ENCODE measurements at regions not wholly inside any gene's neighbourhood (a gene's known extent, or its start where the extent isn't known, plus 50 kb on each side); places are given as distances from the start of the nearest gene placed in this dataset.
"Not testable (repeated sequence)": the region's sequence is repeated elsewhere in the genome, so short reads cannot be mapped to it uniquely, and the experiment has no call there.

GRCh38 chr17:6257336-6257735 lies 177.6 kb downstream of the AIPL1 start:
- ATAC-seq (no peak), DNase-seq (no peak)
- Histone ChIP-seq H3K9me3 (no peaks in the 10 kb centered on the region), H3K4me3 (no peak overlapping the region), H3K27ac (no peak overlapping the region), H3K36me3 (replicated peaks in 1 of 2; ENCODE audit: insufficient read depth in 1 of 2, low read depth in 2 of 2) (no peaks in the 10 kb centered on the region), H3K4me1 (no peaks in the 10 kb centered on the region), H3K27me3 (no peaks in the 10 kb centered on the region)
- intact Hi-C loops (cut with DNase I), result no loop called here
- WGBS, 2 donors, result 39 to 60% methylated on average over 10 to 11 of the region's 11 CpGs
- TF ChIP-seq CTCF (IDR thresholded peaks at IDR 0.05), result no peak
- TF ChIP-seq POLR2A (IDR thresholded peaks at IDR 0.05), result no peak

- no peaks in the 10 kb centered on the region for H3K4me1 ChIP-seq
- TF ChIP-seq CTCF (IDR thresholded peaks at IDR 0.05), result no peak
- no peak for TF ChIP-seq POLR2A (IDR thresholded peaks at IDR 0.05)
- intact Hi-C loops (cut with DNase I), result no loop called here
- DNase-seq, result no peak
- no peak for ATAC-seq
- H3K27me3 ChIP-seq, result no peaks in the 10 kb centered on the region
- H3K9me3 ChIP-seq, result no peaks in the 10 kb centered on the region
- no peak overlapping the region for H3K27ac ChIP-seq
- H3K36me3 ChIP-seq (replicated peaks in 1 of 2; ENCODE audit: insufficient read depth in 1 of 2, low read depth in 2 of 2), result no peaks in the 10 kb centered on the region
- H3K4me3 ChIP-seq, result no peak overlapping the region
Measured at GRCh38 chr17:6255322-6255721, 179.6 kb downstream of the AIPL1 start.

- H3K27me3 ChIP-seq, result no peaks in the 10 kb centered on the region
- no peak overlapping the region for H3K4me3 ChIP-seq
- 49 to 67% methylated on average over 5 of the region's 5 CpGs for WGBS, 2 donors
- H3K36me3 ChIP-seq (replicated peaks in 1 of 2; ENCODE audit: insufficient read depth in 1 of 2, low read depth in 2 of 2), result no peaks in the 10 kb centered on the region
- no peaks in the 10 kb centered on the region for H3K9me3 ChIP-seq
- H3K27ac ChIP-seq, result no peak overlapping the region
- no peak for DNase-seq
- no peak for TF ChIP-seq POLR2A (IDR thresholded peaks at IDR 0.05)
- TF ChIP-seq CTCF (IDR thresholded peaks at IDR 0.05), result no peak
- H3K4me1 ChIP-seq, result no peaks in the 10 kb centered on the region
- intact Hi-C loops (cut with DNase I), result no loop called here
- ATAC-seq, result no peak
Measured at GRCh38 chr17:6254036-6254435, 180.9 kb downstream of the AIPL1 start.

GRCh38 chr17:6251640-6252039 lies 181.5 kb downstream of the WSCD1 start:
- intact Hi-C loops (cut with DNase I); H3K36me3 ChIP-seq (replicated peaks in 1 of 2; ENCODE audit: insufficient read depth in 1 of 2, low read depth in 2 of 2); H3K9me3 ChIP-seq; H3K4me1 ChIP-seq; H3K27me3 ChIP-seq; H3K27ac ChIP-seq; H3K4me3 ChIP-seq; ATAC-seq; DNase-seq: not testable (repeated sequence)
- WGBS, 2 donors, result 53 to 68% methylated on average over 5 of the region's 5 CpGs

- Histone ChIP-seq H3K36me3 (replicated peaks in 1 of 2; ENCODE audit: insufficient read depth in 1 of 2, low read depth in 2 of 2) (no peaks in the 10 kb centered on the region), H3K27ac (no peak overlapping the region), H3K27me3 (no peaks in the 10 kb centered on the region), H3K4me3 (no peak overlapping the region), H3K9me3 (no peaks in the 10 kb centered on the region), H3K4me1 (no peaks in the 10 kb centered on the region)
- TF ChIP-seq CTCF (IDR thresholded peaks at IDR 0.05), result no peak
- intact Hi-C loops (cut with DNase I), result no loop called here
- ATAC-seq, result no peak
- 32 to 48% methylated on average over 5 of the region's 5 CpGs for WGBS, 2 donors
- DNase-seq, result no peak
Measured at GRCh38 chr17:6249732-6250131, 179.6 kb downstream of the WSCD1 start.

Data from body of pancreas (tissue), 4 donors.